HG02943 (cell line): ENCODE measurements at regions not wholly inside any gene's neighbourhood (a gene's known extent, or its start where the extent isn't known, plus 50 kb on each side); places are given as distances from the start of the nearest gene placed in this dataset.

Experiments used
- ATAC-seq: cut with Tn5 transposase; IDR thresholded peaks from one replicate; pipeline ENCODE4 v1.9.1; 2021; ENCODE audit warnings: mild to moderate bottlenecking, low read depth, moderate library complexity; ENCODE audit not compliant: unreplicated experiment

GRCh38 chr17:33511670-33512069 is 218.6 kb upstream of the ASIC2 start:
- no peak for ATAC-seq

- no peak for ATAC-seq
These were observed 219.0 kb upstream of the ASIC2 start for GRCh38 chr17:33512113-33512512.

GRCh38 chr17:33513769-33514168 is 220.7 kb upstream of the ASIC2 start:
- no peak for ATAC-seq

GRCh38 chr17:33514369-33514768 is 221.3 kb upstream of the ASIC2 start:
- ATAC-seq = no peak

GRCh38 chr17:33515974-33516373 is 222.9 kb upstream of the ASIC2 start:
- no peak for ATAC-seq

- no peak for ATAC-seq
These were observed 223.6 kb upstream of the ASIC2 start for GRCh38 chr17:33516645-33517044.

- ATAC-seq = no peak
These were observed 224.7 kb upstream of the ASIC2 start for GRCh38 chr17:33517746-33518145.

- ATAC-seq = no peak
These were observed 226.6 kb upstream of the ASIC2 start for GRCh38 chr17:33519692-33520091.

DNA sequence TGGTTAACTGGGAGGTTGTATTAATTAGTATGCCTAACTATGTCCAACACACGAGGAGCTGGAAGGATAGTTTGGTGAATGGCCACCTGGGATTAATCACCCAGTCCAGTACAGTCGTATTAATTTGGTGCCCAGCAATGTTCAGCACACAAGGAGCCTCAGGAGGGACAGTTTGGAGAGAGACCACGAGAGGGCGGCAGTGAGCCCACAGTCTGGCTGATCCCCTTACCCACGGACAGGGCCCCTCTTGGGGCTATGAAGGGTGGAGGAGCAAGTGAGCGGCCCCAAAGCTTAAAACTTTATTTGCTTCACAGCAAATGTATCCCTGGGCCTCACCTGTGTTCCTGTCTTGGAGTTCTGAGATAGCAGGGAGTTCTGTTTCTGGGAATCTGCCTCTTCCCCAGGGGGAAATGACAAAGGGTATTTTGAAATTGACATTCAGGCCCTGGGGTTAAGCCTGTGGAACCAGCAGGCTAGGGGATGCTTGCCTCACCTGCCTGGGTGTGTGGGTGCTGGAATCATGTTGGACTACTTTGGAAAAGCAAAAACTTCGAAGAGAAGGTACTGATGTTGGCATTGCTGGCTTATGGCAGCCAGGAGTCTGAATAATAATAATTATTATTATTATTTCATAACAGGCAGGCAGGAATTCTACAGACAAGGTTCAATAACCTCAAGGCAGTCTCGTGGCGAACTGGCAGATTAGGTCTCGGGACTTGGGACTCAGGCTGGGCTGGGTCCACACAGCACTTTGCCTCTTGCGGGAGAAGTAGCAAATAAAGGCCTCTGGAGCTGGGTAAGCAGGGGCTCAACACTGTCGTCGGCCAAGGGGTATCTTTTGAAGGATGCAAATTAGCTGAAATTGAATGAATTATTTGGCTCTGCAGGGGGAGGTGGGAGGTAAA is 227.6 kb upstream of the ASIC2 start:
- ATAC-seq = no peak

- ATAC-seq = no peak
These were observed 228.7 kb upstream of the ASIC2 start for GRCh38 chr17:33521784-33522183.

GRCh38 chr17:33522623-33523022 is 229.5 kb upstream of the ASIC2 start:
- no peak for ATAC-seq

DNA sequence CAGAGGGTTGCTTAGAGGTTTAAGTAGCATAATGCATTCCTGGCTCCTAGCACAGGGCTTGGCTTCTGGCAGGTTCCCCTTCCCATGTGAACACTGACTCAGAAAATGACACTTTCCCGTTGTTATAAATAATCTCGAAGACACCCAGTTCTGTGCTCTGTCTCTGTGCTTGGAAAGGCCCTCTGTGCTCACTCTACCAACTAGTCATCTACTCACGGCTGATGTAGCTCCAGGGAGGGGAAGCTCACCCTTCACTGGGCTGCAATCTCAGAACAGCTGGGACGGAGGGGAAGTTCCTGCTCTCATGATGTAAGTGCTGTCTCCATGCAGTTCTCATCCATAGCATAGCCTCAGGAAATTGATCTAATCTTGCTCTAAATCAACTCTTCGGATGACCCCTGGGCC is 230.5 kb upstream of the ASIC2 start:
- no peak for ATAC-seq

DNA sequence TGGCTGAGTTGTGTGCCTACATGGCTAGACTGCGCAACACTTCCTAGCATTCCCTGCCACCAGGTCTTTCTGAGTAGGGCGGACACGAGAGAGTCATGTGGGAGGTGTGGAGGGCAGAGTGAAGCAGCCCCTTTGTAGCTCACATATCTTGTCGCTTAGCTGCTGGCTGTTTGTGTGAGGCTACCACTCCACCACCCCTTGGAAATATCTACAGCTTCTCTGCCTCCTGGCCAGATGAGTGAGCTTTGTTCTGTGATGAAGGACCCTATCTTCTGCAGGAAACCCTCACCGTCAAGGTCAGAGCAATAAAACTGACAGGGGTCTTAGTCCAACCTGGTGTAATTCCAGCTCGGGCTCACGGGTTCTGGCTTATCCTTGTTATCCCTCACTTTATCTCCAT is 232.1 kb upstream of the ASIC2 start:
- ATAC-seq = no peak

DNA sequence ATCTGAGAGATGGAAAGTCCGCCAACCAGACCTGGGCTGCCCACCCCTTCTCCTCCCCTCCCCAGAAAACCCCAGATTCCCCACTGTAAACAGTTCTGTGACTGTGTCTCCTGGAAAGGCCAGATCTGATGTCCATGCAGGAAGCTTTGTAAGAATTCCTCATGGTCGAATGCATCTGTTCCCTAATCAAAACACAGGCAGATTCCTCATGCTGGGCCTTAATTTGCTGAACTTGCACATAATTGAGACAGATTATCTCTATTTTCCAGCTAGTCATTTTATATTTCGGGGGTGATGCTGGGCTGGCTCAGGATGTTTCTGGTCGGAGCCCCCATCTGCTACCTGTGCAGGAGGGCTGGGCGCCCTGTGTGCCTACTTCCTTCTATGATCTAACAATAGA is 233.6 kb upstream of the ASIC2 start:
- no peak for ATAC-seq

DNA sequence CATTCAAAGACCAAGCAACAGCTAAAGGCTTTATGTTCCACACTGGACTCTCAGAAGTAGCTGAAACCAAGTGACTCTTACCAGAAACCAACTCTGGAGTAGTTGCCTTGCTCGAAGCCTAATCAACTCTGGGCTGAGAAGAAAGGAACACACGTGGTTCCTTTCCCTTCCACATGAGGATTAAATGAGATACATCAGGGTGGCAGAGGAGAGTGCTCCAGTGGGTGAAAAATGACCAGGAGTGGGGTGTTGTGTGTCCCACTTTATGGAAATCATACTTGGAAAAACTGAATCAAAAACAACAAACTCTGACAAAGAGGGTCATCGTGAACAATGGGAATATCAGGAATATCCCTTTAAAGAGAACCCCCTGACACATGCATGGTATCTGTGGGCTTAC is 234.2 kb upstream of the ASIC2 start:
- ATAC-seq = no peak

GRCh38 chr17:33528846-33529245 is 235.8 kb upstream of the ASIC2 start:
- no peak for ATAC-seq

GRCh38 chr17:33529816-33530215 is 236.7 kb upstream of the ASIC2 start:
- no peak for ATAC-seq

- no peak for ATAC-seq
These were observed 238.2 kb upstream of the ASIC2 start for GRCh38 chr17:33531311-33531710.

- ATAC-seq = no peak
These were observed 241.0 kb upstream of the ASIC2 start for GRCh38 chr17:33534087-33534486.

DNA sequence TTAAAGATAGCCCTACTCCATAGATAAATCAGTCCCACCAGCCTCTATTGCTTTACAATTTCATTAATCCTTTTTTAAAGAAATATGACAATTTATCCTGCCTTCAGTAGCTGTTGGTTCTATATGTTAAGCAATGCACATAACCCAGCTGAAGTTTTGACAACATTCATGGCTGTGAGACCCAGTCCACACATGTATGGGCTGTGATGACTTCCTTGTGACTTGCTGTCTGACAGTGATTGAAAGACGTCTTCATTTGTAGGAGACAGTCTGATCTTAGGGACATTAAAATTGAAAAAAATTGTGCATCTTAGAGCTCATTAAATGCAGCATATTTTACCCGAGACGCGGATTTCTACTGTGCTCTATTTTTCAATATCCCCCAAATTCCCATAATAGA is 252.0 kb upstream of the ASIC2 start:
- no peak for ATAC-seq

- no peak for ATAC-seq
These were observed 257.2 kb upstream of the ASIC2 start for GRCh38 chr17:33550261-33550660.

DNA sequence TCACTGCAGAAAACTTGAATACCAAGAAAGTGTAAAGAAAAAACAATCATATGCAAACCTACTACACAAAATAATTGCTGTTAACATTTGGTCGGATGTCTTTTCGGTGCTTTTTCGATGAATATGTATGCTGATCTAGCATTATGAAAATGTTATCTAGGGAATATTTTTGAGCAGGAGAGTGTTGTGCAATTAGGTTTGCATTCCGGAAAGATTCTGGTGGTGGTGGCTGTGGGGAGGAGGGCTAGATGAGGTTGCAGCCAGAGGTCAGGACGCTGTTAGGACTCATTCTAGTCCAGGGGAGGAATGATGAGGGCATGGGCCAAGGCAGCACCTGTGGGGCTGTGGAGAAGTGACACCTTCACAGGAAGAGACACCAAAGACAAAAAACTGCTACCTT is 258.0 kb upstream of the ASIC2 start:
- ATAC-seq = no peak

DNA sequence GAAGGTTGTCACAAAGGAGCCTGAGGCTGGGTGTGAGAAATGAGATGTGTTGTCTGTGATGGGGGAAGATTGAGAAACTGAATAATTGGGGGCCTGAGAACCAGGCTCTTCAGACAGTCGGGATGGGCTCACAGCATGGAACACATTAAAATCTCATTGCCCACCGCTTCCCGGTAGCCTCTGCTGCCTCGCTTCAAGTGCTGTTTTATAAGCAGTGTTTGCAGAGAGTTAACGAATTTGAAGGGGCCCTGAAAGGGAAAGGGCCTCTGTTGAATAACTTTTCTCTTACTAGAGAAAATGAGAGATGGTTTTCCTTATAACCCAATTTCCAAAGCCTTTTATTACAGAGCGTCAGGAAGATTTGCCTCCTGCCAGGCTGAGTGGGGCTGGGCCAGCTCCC is 258.8 kb upstream of the ASIC2 start:
- ATAC-seq = no peak
